BLaER1 (cell line): ENCODE measurements at regions not wholly inside any gene's neighbourhood (a gene's known extent, or its start where the extent isn't known, plus 50 kb on each side); places are given as distances from the start of the nearest gene placed in this dataset.

Experiments
- H3K27ac ChIP-seq: shearing (Covaris generic); formaldehyde crosslinking; 2 replicates; pipeline ENCODE4 v1.8.1; 2022
- H3K27me3 ChIP-seq: shearing (Covaris generic); formaldehyde crosslinking; 2 replicates; pipeline ENCODE4 v1.8.1; 2022
- H3K36me3 ChIP-seq: shearing (Covaris generic); formaldehyde crosslinking; 2 replicates; pipeline ENCODE4 v1.8.1; 2022
- H3K4me1 ChIP-seq: shearing (Covaris generic); formaldehyde crosslinking; 2 replicates; pipeline ENCODE4 v1.8.1; 2022
- H3K4me2 ChIP-seq: shearing (Covaris generic); formaldehyde crosslinking; 2 replicates; pipeline ENCODE4 v1.8.1; 2022
- H3K4me3 ChIP-seq: shearing (Covaris generic); formaldehyde crosslinking; 2 replicates; pipeline ENCODE4 v1.8.1; 2022
- H3K9ac ChIP-seq: shearing (Covaris generic); formaldehyde crosslinking; 2 replicates; pipeline ENCODE4 v1.8.1; 2022
- H3K9me3 ChIP-seq: shearing (Covaris generic); formaldehyde crosslinking; 2 replicates; pipeline ENCODE4 v1.8.1; 2022
- H4K20me1 ChIP-seq: shearing (Covaris generic); formaldehyde crosslinking; 2 replicates; pipeline ENCODE4 v1.8.1; 2022
- Cebpa-rat ChIP-seq: shearing (Covaris generic); IDR thresholded peaks from 2 replicates; pipeline ENCODE4 v1.8.1; 2022

- Histone ChIP-seq H3K4me1 (no peaks in the 10 kb centered on the region), H3K27me3 (no peaks in the 10 kb centered on the region), H4K20me1 (no peaks in the 10 kb centered on the region), H3K4me3 (no peak overlapping the region), H3K9ac (no peak overlapping the region), H3K9me3 (peaks cover 8% of the 10 kb centered on the region; the same call in 1 of the 2 replicates), H3K27ac (no peak overlapping the region), H3K4me2 (no peak overlapping the region), H3K36me3 (no peaks in the 10 kb centered on the region)
- no peak for TF ChIP-seq Cebpa-rat
These were observed 324.3 kb upstream of the PCDH7 start for GRCh38 chr4:30395902-30396301.

GRCh38 chr4:30396772-30397475, 323.2 kb upstream of the PCDH7 start:
- Histone ChIP-seq H3K4me3 (no peak overlapping the region), H4K20me1 (no peaks in the 10 kb centered on the region), H3K9me3 (peaks cover 8% of the 10 kb centered on the region; the same call in 1 of the 2 replicates), H3K27me3 (no peaks in the 10 kb centered on the region), H3K36me3 (no peaks in the 10 kb centered on the region), H3K9ac (no peak overlapping the region), H3K27ac (no peak overlapping the region), H3K4me2 (no peak overlapping the region), H3K4me1 (no peaks in the 10 kb centered on the region)
- no peak for TF ChIP-seq Cebpa-rat

GRCh38 chr4:30399476-30399875, 320.7 kb upstream of the PCDH7 start:
- no peaks in the 10 kb centered on the region for H4K20me1 ChIP-seq
- H3K4me1 ChIP-seq: no peaks in the 10 kb centered on the region
- no peak overlapping the region for H3K4me3 ChIP-seq
- no peaks in the 10 kb centered on the region for H3K9me3 ChIP-seq
- H3K4me2 ChIP-seq: no peak overlapping the region
- TF ChIP-seq Cebpa-rat: no peak
- no peaks in the 10 kb centered on the region for H3K36me3 ChIP-seq
- H3K9ac ChIP-seq: no peak overlapping the region
- no peak overlapping the region for H3K27ac ChIP-seq
- H3K27me3 ChIP-seq: no peaks in the 10 kb centered on the region

- Histone ChIP-seq H3K27me3 (no peaks in the 10 kb centered on the region), H3K27ac (no peak overlapping the region), H3K9ac (no peak overlapping the region), H3K4me2 (no peak overlapping the region), H3K9me3 (0 out of 2 replicates have a peak, but pooled peaks cover 3% of the 10 kb centered on the region), H3K4me1 (no peaks in the 10 kb centered on the region), H3K4me3 (no peak overlapping the region), H4K20me1 (no peaks in the 10 kb centered on the region), H3K36me3 (no peaks in the 10 kb centered on the region)
- no peak for TF ChIP-seq Cebpa-rat
These were observed 317.9 kb upstream of the PCDH7 start for GRCh38 chr4:30402276-30402675.

- Histone ChIP-seq H3K9ac (no peak overlapping the region), H3K4me3 (no peak overlapping the region), H3K36me3 (no peaks in the 10 kb centered on the region), H3K4me1 (no peaks in the 10 kb centered on the region), H4K20me1 (no peaks in the 10 kb centered on the region), H3K27me3 (no peaks in the 10 kb centered on the region), H3K4me2 (no peak overlapping the region), H3K27ac (no peak overlapping the region), H3K9me3 (peaks cover 26% of the 10 kb centered on the region)
- TF ChIP-seq Cebpa-rat: no peak
These were observed 306.3 kb upstream of the PCDH7 start for GRCh38 chr4:30413915-30414314.

- no peak for TF ChIP-seq Cebpa-rat
- no peaks in the 10 kb centered on the region for H3K4me1 ChIP-seq
These were observed 303.6 kb upstream of the PCDH7 start for GRCh38 chr4:30416547-30416946.

GRCh38 chr4:30427932-30428331, 292.2 kb upstream of the PCDH7 start:
- H4K20me1 ChIP-seq: no peaks in the 10 kb centered on the region
- H3K36me3 ChIP-seq: no peaks in the 10 kb centered on the region
- H3K27me3 ChIP-seq: no peaks in the 10 kb centered on the region
- H3K27ac ChIP-seq: no peak overlapping the region
- no peak for TF ChIP-seq Cebpa-rat
- H3K4me1 ChIP-seq: no peaks in the 10 kb centered on the region
- no peak overlapping the region for H3K4me3 ChIP-seq
- H3K9me3 ChIP-seq: no peaks in the 10 kb centered on the region
- H3K9ac ChIP-seq: no peak overlapping the region
- no peak overlapping the region for H3K4me2 ChIP-seq

More at GRCh38 chr4:30416547-30416946, 303.6 kb upstream of the PCDH7 start:
- no peak overlapping the region for H3K4me2 ChIP-seq
- H3K4me3 ChIP-seq: no peak overlapping the region
- H3K27me3 ChIP-seq: no peaks in the 10 kb centered on the region
- peaks cover 26% of the 10 kb centered on the region for H3K9me3 ChIP-seq
- no peaks in the 10 kb centered on the region for H3K36me3 ChIP-seq
- H4K20me1 ChIP-seq: no peaks in the 10 kb centered on the region
- H3K27ac ChIP-seq: no peak overlapping the region
- no peak overlapping the region for H3K9ac ChIP-seq

GRCh38 chr4:30429813-30430761, 290.1 kb upstream of the PCDH7 start:
- Histone ChIP-seq H3K9ac (no peak overlapping the region), H3K27me3 (no peaks in the 10 kb centered on the region), H3K36me3 (no peaks in the 10 kb centered on the region), H3K4me3 (no peak overlapping the region), H3K9me3 (no peaks in the 10 kb centered on the region), H3K4me2 (no peak overlapping the region), H4K20me1 (no peaks in the 10 kb centered on the region), H3K27ac (no peak overlapping the region), H3K4me1 (no peaks in the 10 kb centered on the region)
- TF ChIP-seq Cebpa-rat: no peak

- no peaks in the 10 kb centered on the region for H4K20me1 ChIP-seq
- no peaks in the 10 kb centered on the region for H3K9me3 ChIP-seq
- H3K4me1 ChIP-seq: no peaks in the 10 kb centered on the region
- H3K4me2 ChIP-seq: no peak overlapping the region
- no peaks in the 10 kb centered on the region for H3K27me3 ChIP-seq
- H3K4me3 ChIP-seq: no peak overlapping the region
- no peak overlapping the region for H3K9ac ChIP-seq
- no peak overlapping the region for H3K27ac ChIP-seq
- no peak for TF ChIP-seq Cebpa-rat
- no peaks in the 10 kb centered on the region for H3K36me3 ChIP-seq
These were observed 285.5 kb upstream of the PCDH7 start for GRCh38 chr4:30434656-30435055.

- H3K27ac ChIP-seq: no peak overlapping the region
- no peak overlapping the region for H3K4me3 ChIP-seq
- H3K36me3 ChIP-seq: no peaks in the 10 kb centered on the region
- no peaks in the 10 kb centered on the region for H4K20me1 ChIP-seq
- H3K4me2 ChIP-seq: no peak overlapping the region
- H3K4me1 ChIP-seq: no peaks in the 10 kb centered on the region
- no peaks in the 10 kb centered on the region for H3K27me3 ChIP-seq
- no peak overlapping the region for H3K9ac ChIP-seq
- H3K9me3 ChIP-seq: no peaks in the 10 kb centered on the region
- TF ChIP-seq Cebpa-rat: no peak
These were observed 283.8 kb upstream of the PCDH7 start for GRCh38 chr4:30436394-30436793.
